Upper lobe of left lung (tissue), 6 donors: ENCODE measurements at regions not wholly inside any gene's neighbourhood (a gene's known extent, or its start where the extent isn't known, plus 50 kb on each side); places are given as distances from the start of the nearest gene placed in this dataset.

Experiments used
- ATAC-seq, 2 donors: fragments of 200-7000 bp; cut with Tn5 transposase; one replicate each; pipeline ENCODE4 v1.9.1; 2022; ENCODE audit warnings: mild to moderate bottlenecking in 2 of 2, moderate library complexity in 2 of 2; ENCODE audit not compliant: low FRiP score in 2 of 2
- DNase-seq, 2 donors: peaks; one replicate each; pipeline ENCODE4 v3.0.0-alpha.2; 2019 to 2020
- H3K27ac ChIP-seq, 4 donors: fragments of 200-600 bp; sonication (generic); one replicate each; pipeline ENCODE4 v1.5.1; 2016 to 2019
- H3K27me3 ChIP-seq, 4 donors: fragments of 200-600 bp; sonication (generic); one replicate each; pipeline ENCODE4 v1.5.1; 2017 to 2019
- H3K36me3 ChIP-seq, 4 donors: fragments of 200-600 bp; sonication (generic); one replicate each; pipeline ENCODE4 v1.5.1; 2016 to 2019
- H3K4me1 ChIP-seq, 4 donors: fragments of 200-600 bp; sonication (generic); one replicate each; pipeline ENCODE4 v1.5.1; 2018 to 2019
- H3K4me3 ChIP-seq, 4 donors: fragments of 200-600 bp; sonication (generic); one replicate each; pipeline ENCODE4 v1.5.1; 2017 to 2019; ENCODE audit warnings: mild to moderate bottlenecking in 2 of 4, moderate library complexity in 1 of 4
- H3K9me3 ChIP-seq, 4 donors: fragments of 200-600 bp; sonication (generic); one replicate each; pipeline ENCODE4 v1.5.1; 2018 to 2019
- EP300 ChIP-seq, 4 donors: sonication (generic); formaldehyde crosslinking; IDR thresholded peaks; one replicate each; pipeline ENCODE4 v1.5.1; 2017; ENCODE audit warnings: antibody characterized with exemption in 4 of 4, control low read depth in 2 of 4
- POLR2A ChIP-seq, 4 donors: fragments of 450-650 bp; IDR thresholded peaks; one replicate each; pipeline ENCODE4 v1.5.1; 2016 to 2017; ENCODE audit warnings: antibody characterized with exemption in 4 of 4, mild to moderate bottlenecking in 2 of 4
- POLR2AphosphoS5 ChIP-seq, 2 donors: sonication (generic); formaldehyde crosslinking; IDR thresholded peaks; one replicate each; pipeline ENCODE4 v1.5.1; 2017; ENCODE audit warnings: antibody characterized with exemption in 2 of 2
- WGBS, 2 donors: methylation state at CpG; one replicate each; pipeline ENCODE4 v1.1.5; 2017 to 2018; 5-methylcytosine and 5-hydroxymethylcytosine counted together
- TF ChIP-seq, protein P1 (sequence below), 6 experiments: fragments of 450-650 bp in 4 of 6; fragments of 200-600 bp in 2 of 6; sonication (generic) in 2 of 6; IDR thresholded peaks; one replicate each; pipeline ENCODE4 v1.5.1; 2016 to 2019; ENCODE audit warnings: antibody characterized with exemption in 6 of 6
- donor health status: DM: no; HTN: no; CAD: no; lungs with moderate emphysema.
- donor health status: DM: no; HTN: yes; CAD: no; lungs with severe emphysema.

DNA sequence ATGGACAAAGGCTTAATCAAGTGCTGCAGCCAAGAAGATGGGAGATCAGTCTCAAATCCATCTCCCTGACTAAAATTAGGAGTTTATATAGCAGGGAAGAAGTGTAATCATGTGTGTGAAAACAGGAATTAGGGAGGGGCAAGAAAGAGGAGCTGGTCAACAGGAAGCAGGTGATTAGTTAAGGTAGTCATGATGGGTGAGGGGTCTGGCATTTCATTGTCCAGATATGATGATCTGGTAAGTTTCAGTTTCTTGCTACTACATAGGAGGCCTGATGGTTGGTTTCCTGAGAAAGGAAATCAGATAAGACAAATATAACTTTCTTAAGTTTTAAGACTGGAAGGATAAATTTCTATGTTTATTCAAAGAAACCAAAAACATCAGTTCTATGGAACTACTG, 455.6 kb upstream of the GRAMD2B start:
- Histone ChIP-seq H3K27me3 (no peaks in the 10 kb centered on the region), H3K4me3 (no peak overlapping the region), H3K27ac (no peak overlapping the region), H3K36me3 (no peaks in the 10 kb centered on the region), H3K9me3 (no peaks in the 10 kb centered on the region), H3K4me1 (no peaks in the 10 kb centered on the region)
- DNase-seq = no peak
- no peak for ATAC-seq
- TF ChIP-seq EP300 (IDR thresholded peaks at IDR 0.05) = no peak
- TF ChIP-seq, protein P1, sequence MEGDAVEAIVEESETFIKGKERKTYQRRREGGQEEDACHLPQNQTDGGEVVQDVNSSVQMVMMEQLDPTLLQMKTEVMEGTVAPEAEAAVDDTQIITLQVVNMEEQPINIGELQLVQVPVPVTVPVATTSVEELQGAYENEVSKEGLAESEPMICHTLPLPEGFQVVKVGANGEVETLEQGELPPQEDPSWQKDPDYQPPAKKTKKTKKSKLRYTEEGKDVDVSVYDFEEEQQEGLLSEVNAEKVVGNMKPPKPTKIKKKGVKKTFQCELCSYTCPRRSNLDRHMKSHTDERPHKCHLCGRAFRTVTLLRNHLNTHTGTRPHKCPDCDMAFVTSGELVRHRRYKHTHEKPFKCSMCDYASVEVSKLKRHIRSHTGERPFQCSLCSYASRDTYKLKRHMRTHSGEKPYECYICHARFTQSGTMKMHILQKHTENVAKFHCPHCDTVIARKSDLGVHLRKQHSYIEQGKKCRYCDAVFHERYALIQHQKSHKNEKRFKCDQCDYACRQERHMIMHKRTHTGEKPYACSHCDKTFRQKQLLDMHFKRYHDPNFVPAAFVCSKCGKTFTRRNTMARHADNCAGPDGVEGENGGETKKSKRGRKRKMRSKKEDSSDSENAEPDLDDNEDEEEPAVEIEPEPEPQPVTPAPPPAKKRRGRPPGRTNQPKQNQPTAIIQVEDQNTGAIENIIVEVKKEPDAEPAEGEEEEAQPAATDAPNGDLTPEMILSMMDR (IDR thresholded peaks at IDR 0.05) = no peak
- no peak for TF ChIP-seq POLR2A (IDR thresholded peaks at IDR 0.05)
- TF ChIP-seq POLR2AphosphoS5 (IDR thresholded peaks at IDR 0.05) = no peak

DNA sequence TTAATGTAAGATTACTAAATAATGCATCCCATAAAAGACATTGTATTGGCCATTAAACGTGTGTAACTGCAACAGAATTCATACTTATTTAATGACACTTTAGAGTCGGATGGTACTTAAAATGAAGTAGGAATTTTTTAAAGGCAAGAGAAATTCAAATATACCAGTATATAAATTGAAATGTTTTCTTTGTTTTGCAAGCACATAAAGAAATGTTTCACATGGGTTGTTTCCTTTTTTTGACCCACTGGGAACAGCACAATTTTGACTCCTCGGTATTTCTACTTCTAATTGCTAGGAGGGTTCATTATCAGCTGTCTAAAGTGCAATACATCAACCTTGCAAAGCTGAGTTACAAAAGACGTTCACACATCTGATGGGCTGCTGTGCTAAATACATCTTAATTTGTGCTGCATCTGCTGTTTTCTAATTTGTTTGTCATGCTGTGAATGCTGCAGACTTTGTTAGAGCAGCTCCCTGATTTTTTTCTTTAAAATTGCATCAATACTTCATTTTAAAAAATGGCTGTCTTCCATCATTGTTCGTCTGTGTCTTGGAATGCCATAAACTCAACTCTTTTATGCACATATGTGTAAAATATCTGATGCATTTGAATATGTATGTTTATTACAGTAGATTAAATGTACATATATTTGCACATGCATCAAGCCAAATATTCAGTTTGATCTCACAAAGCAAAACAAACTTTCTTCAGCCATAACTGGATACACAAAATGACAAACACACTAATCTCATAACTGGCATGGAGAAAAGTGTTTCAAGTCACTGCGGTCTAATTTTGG, 454.0 kb upstream of the GRAMD2B start:
- TF ChIP-seq POLR2AphosphoS5 (IDR thresholded peaks at IDR 0.05) (no peak), EP300 (IDR thresholded peaks at IDR 0.05) (no peak), POLR2A (IDR thresholded peaks at IDR 0.05) (no peak)
- TF ChIP-seq, protein P1 (IDR thresholded peaks at IDR 0.05) = no peak
- DNase-seq (no peak), ATAC-seq (no peak)
- WGBS, 2 donors = 75 to 77% methylated on average over 6 of the region's 6 CpGs
- no peak overlapping the region for H3K4me3 ChIP-seq
- no peaks in the 10 kb centered on the region for H3K9me3 ChIP-seq
- no peak overlapping the region for H3K27ac ChIP-seq
- H3K36me3 ChIP-seq = no peaks in the 10 kb centered on the region
- no peaks in the 10 kb centered on the region for H3K27me3 ChIP-seq
- peaks cover 0 to 4% (median 0%) of the 10 kb centered on the region in 4 donors for H3K4me1 ChIP-seq

DNA sequence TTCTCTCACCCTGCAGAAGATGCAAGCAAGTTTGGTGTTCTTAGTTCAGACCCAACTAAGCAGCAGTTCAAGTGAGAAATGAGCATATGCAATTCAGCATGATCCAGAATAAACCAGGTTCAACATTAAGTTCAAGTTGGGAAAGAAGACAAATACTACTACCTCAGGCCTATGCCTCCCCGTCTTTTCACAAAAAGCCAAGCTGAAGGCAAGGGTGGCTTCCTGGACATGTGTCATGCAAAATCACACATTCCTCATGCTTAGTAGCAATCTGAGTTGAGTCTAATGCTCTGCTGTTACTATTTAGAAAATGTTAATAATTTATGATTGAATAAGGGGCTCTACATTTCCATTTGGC, 453.4 kb upstream of the GRAMD2B start:
- Histone ChIP-seq H3K27ac (no peak overlapping the region), H3K4me1 (peaks cover 0 to 4% (median 0%) of the 10 kb centered on the region in 4 donors), H3K9me3 (no peaks in the 10 kb centered on the region), H3K4me3 (no peak overlapping the region), H3K36me3 (no peaks in the 10 kb centered on the region), H3K27me3 (no peaks in the 10 kb centered on the region)
- DNase-seq (no peak), ATAC-seq (no peak)
- TF ChIP-seq, protein P1 (IDR thresholded peaks at IDR 0.05) = no peak
- no peak for TF ChIP-seq EP300 (IDR thresholded peaks at IDR 0.05)
- TF ChIP-seq POLR2AphosphoS5 (IDR thresholded peaks at IDR 0.05) = no peak
- no peak for TF ChIP-seq POLR2A (IDR thresholded peaks at IDR 0.05)
- WGBS, 2 donors = 80 to 95% methylated on average over 1 of the region's 1 CpG

DNA sequence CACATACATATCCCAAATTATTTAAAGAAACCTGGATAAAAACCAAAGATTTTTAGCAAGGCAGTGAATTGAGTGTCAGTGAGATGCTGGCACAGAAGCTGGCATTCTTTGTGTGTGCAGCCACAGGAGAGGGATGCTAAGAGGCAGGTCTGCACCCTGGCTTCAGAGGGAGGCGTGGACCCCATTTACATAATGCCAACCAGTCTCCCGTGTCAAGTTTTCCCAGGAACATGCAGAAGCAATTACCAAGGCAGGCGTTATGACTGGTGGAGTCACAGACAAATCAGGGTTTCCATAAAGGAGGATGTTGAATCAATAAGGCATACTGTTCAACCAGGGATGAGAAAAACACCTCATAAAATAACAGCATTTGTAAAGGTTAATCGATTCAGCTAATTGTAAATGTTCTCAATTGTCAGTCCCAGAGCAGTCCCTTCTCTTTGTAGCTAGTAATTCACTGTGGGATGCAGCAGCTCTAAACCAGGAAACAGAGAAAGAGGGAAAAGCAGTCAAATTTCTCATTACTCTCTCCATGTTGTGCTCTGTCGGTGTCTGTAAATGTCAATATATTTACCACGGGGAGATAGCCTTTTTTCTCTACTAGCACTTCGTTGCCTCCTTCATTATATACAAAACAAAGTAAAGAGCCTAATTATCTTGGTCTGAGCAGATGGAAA, 452.4 kb upstream of the GRAMD2B start:
- Histone ChIP-seq H3K36me3 (no peaks in the 10 kb centered on the region), H3K27me3 (no peaks in the 10 kb centered on the region), H3K4me1 (peaks cover 0 to 4% (median 0%) of the 10 kb centered on the region in 4 donors), H3K4me3 (no peak overlapping the region), H3K27ac (no peak overlapping the region), H3K9me3 (no peaks in the 10 kb centered on the region)
- 76 to 79% methylated on average over 7 of the region's 7 CpGs for WGBS, 2 donors
- ATAC-seq (no peak), DNase-seq (no peak)
- TF ChIP-seq POLR2A (IDR thresholded peaks at IDR 0.05) = no peak
- no peak for TF ChIP-seq EP300 (IDR thresholded peaks at IDR 0.05)

DNA sequence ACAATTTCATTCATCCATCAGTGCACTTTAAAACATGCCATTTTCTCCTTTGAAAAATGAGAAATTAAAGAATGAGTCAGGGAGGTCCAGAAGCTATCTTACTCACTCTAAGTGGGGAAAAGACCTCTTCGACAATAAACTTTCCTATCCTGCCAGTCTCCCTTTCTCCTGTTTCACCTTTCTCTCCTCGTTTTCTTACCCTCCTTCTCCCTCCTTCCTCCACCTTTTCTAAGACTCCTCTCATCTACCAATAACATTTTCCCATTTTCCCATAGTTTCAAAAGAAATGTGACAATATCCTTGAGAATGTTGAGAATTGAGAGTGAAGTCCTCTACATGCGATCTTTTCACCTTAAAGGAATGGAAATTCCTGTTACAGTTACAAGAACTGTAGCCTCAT, 450.5 kb upstream of the GRAMD2B start:
- no peaks in the 10 kb centered on the region for H3K27me3 ChIP-seq
- no peaks in the 10 kb centered on the region for H3K9me3 ChIP-seq
- no peak overlapping the region for H3K4me3 ChIP-seq
- no peak for TF ChIP-seq POLR2AphosphoS5 (IDR thresholded peaks at IDR 0.05)
- TF ChIP-seq, protein P1 (IDR thresholded peaks at IDR 0.05) = no peak
- TF ChIP-seq POLR2A (IDR thresholded peaks at IDR 0.05) = no peak
- TF ChIP-seq EP300 (IDR thresholded peaks at IDR 0.05) = no peak
- H3K4me1 ChIP-seq = peaks cover 0 to 4% (median 0%) of the 10 kb centered on the region in 4 donors
- H3K27ac ChIP-seq = no peak overlapping the region
- ATAC-seq (no peak), DNase-seq (no peak)
- no peaks in the 10 kb centered on the region for H3K36me3 ChIP-seq
- WGBS, 2 donors = 57 to 60% methylated on average over 3 of the region's 3 CpGs
